ENCODE measurements at regions not wholly inside any gene's neighbourhood (a gene's known extent, or its start where the extent isn't known, plus 50 kb on each side); places are given as distances from the start of the nearest gene placed in this dataset.

- TF ChIP-seq CTCF (conservative IDR thresholded peaks at IDR 0.05; ENCODE audit: low read depth, low read length), result no peak
- H3K4me3 ChIP-seq (ENCODE audit: low read depth, low read length), result no peak overlapping the region
- no peak for DNase-seq (ENCODE audit: low read depth)
Measured at GRCh38 chr2:195367809-195368208, 289.2 kb upstream of the SLC39A10 start.

DNA sequence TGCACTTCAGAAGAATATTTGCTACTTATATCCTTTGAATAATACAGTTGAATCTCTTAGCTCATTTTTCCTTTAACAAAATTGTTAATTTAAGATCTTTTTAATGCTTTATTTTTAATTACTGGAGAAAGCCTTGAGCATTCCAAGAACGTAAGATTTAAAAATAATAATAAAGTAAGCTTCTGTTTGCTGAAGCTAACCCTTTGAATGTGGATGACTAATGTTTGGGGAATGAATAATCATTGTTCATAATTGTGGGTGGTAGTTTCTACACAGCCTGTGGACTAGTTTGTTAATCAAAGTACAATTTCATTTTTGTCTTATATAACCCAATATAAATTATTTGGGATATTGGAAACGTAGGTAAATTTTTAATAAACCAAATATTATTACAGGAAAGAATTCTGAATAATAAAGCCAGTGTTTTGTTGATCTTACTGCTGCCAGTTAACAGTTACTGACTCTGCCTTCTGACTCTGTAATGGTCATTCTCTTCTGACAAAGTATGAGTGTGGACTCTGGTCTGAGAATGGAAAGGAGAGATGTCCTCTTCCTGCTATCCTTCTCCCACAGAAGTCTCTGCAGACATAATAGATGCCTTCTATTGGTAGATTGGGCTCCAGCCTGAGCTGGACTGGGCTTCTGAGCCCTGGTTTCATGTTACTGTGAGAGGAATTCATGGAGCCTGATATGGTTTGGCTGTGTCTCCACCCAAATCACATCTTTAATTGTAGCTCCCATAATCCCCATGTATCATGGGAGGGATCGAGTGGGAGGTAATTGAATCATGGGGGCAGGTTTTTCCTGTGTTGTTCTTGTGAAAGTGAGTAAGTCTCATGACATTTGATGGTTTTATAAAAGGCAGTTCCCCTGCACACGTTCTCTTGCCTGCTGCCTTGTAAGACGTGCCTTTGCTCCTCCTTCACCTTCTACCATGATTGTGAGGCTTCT is 292.7 kb upstream of the SLC39A10 start:
- DNase-seq (ENCODE audit: low read depth), result peak; percentile 82
- TF ChIP-seq CTCF (conservative IDR thresholded peaks at IDR 0.05; ENCODE audit: low read depth, low read length), result no peak
- H3K4me3 ChIP-seq (ENCODE audit: low read depth, low read length), result no peak overlapping the region

- H3K4me3 ChIP-seq (ENCODE audit: low read depth, low read length), result no peak overlapping the region
- no peak for TF ChIP-seq CTCF (conservative IDR thresholded peaks at IDR 0.05; ENCODE audit: low read depth, low read length)
- DNase-seq (ENCODE audit: low read depth), result peak; percentile 75
Measured at GRCh38 chr2:195363496-195363895, 293.5 kb upstream of the SLC39A10 start.

GRCh38 chr2:195360242-195360641 is 296.8 kb upstream of the SLC39A10 start:
- H3K4me3 ChIP-seq (ENCODE audit: low read depth, low read length), result no peak overlapping the region
- TF ChIP-seq CTCF (conservative IDR thresholded peaks at IDR 0.05; ENCODE audit: low read depth, low read length), result no peak
- DNase-seq (ENCODE audit: low read depth), result no peak

DNA sequence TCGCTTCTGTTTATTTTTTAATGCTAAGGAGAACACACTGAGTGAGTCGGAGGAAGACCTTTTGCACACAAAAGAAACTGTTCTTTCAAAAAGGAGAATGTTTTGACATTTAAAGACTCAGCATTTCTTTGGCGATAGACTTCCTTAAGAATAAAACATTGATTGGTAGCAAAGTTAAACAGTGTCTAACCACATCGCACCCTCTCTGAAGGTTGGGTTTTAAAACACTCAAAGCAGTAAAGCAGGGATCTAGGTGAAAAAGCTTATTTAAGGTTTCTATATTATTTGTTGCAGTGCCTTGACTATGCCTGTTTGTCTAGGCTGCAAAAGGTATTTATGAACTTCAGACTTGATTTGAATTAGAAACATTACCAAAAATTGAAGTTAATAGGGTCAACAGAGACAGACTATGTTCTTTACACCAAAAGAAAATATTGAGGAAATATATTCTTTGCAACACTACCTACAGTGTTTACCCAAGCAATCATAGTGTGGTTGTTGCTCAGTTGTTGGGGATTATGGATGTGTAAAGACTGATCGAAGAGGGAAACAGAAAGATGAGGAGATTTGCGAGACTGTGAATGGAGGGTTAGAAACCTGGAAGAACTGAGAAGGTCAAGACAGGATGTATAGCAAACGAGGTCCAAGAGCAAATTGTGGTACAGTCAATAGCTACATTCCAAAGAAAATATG is 297.8 kb upstream of the SLC39A10 start:
- DNase-seq (ENCODE audit: low read depth), result no peak
- no peak overlapping the region for H3K4me3 ChIP-seq (ENCODE audit: low read depth, low read length)

GRCh38 chr2:195356920-195357440 is 300.0 kb upstream of the SLC39A10 start:
- TF ChIP-seq CTCF (conservative IDR thresholded peaks at IDR 0.05; ENCODE audit: low read depth, low read length), result no peak
- no peak for DNase-seq (ENCODE audit: low read depth)
- no peak overlapping the region for H3K4me3 ChIP-seq (ENCODE audit: low read depth, low read length)

More for the DNA sequence above, 297.8 kb upstream of the SLC39A10 start:
- TF ChIP-seq CTCF (conservative IDR thresholded peaks at IDR 0.05; ENCODE audit: low read depth, low read length), result no peak

Data from choroid plexus epithelial cell (primary cell).